A549 (cell line): ENCODE measurements at regions not wholly inside any gene's neighbourhood (a gene's known extent, or its start where the extent isn't known, plus 50 kb on each side); places are given as distances from the start of the nearest gene placed in this dataset.

Experiments used
- CTCF ChIP-seq: fragments of >200 bp; sonication (Bioruptor Twin); formaldehyde crosslinking; IDR thresholded peaks from 3 replicates; pipeline ENCODE4 v1.5.1; 2016
- HMGXB4 ChIP-seq: fragments of 250-450 bp; sonication (Bioruptor Pico); IDR thresholded peaks from 2 replicates; pipeline ENCODE4 v1.5.0; 2021; ENCODE audit warnings: mild to moderate bottlenecking, moderate library complexity, borderline replicate concordance
- MYC ChIP-seq: IDR thresholded peaks from 2 replicates; pipeline ENCODE4 v1.6.1; 2012; ENCODE audit warnings: mild to moderate bottlenecking, inconsistent platforms, low read length, improper control_type of control experiment, borderline replicate concordance
- POLR2A ChIP-seq: IDR thresholded peaks from 2 replicates; pipeline ENCODE4 v1.6.1; 2012; ENCODE audit warnings: mild to moderate bottlenecking, low read length
- REST ChIP-seq: fragments of 200-600 bp; sonication (generic); IDR thresholded peaks from 2 replicates; pipeline ENCODE4 v1.6.1; 2016; ENCODE audit warnings: antibody characterized with exemption, mild to moderate bottlenecking, moderate library complexity

GRCh38 chrX:13906093-13906492, 89.2 kb upstream of the GPM6B start:
- TF ChIP-seq POLR2A (no peak), HMGXB4 (CRISPR knock-in tag) (no peak), CTCF (no peak), MYC (no peak), REST (no peak)
